Erythroblast (primary cell): ENCODE measurements at regions not wholly inside any gene's neighbourhood (a gene's known extent, or its start where the extent isn't known, plus 50 kb on each side); places are given as distances from the start of the nearest gene placed in this dataset.

Experiments used
- GATA1 ChIP-seq: IDR thresholded peaks from 2 replicates; pipeline ENCODE4 v1.6.1; 2011; ENCODE audit warnings: low read depth, mild to moderate bottlenecking, control low read depth, low read length, moderate library complexity
- POLR2A ChIP-seq: IDR thresholded peaks from 2 replicates; pipeline ENCODE4 v1.6.1; 2011; ENCODE audit warnings: mild to moderate bottlenecking, low read length

- no peak for TF ChIP-seq POLR2A
- no peak for TF ChIP-seq GATA1
Measured at GRCh38 chr20:29313481-29313880, 1944.0 kb upstream of the DEFB115 start.
